ENCODE measurements at regions not wholly inside any gene's neighbourhood (a gene's known extent, or its start where the extent isn't known, plus 50 kb on each side); places are given as distances from the start of the nearest gene placed in this dataset.

GRCh38 chrX:94400488-94400887 lies 726.5 kb downstream of the FAM133A start:
- TF ChIP-seq, protein P1, sequence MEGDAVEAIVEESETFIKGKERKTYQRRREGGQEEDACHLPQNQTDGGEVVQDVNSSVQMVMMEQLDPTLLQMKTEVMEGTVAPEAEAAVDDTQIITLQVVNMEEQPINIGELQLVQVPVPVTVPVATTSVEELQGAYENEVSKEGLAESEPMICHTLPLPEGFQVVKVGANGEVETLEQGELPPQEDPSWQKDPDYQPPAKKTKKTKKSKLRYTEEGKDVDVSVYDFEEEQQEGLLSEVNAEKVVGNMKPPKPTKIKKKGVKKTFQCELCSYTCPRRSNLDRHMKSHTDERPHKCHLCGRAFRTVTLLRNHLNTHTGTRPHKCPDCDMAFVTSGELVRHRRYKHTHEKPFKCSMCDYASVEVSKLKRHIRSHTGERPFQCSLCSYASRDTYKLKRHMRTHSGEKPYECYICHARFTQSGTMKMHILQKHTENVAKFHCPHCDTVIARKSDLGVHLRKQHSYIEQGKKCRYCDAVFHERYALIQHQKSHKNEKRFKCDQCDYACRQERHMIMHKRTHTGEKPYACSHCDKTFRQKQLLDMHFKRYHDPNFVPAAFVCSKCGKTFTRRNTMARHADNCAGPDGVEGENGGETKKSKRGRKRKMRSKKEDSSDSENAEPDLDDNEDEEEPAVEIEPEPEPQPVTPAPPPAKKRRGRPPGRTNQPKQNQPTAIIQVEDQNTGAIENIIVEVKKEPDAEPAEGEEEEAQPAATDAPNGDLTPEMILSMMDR (IDR thresholded peaks at IDR 0.05; ENCODE audit: low read depth, low read length) = no peak
- no peak overlapping the region for H3K4me3 ChIP-seq (ENCODE audit: low read depth, low read length)

GRCh38 chrX:94401426-94401825 lies 727.4 kb downstream of the FAM133A start:
- no peak overlapping the region for H3K4me3 ChIP-seq (ENCODE audit: low read depth, low read length)
- TF ChIP-seq, protein P1 (IDR thresholded peaks at IDR 0.05; ENCODE audit: low read depth, low read length) = no peak

GRCh38 chrX:94414746-94415145 lies 740.7 kb downstream of the FAM133A start:
- TF ChIP-seq, protein P1 (IDR thresholded peaks at IDR 0.05; ENCODE audit: low read depth, low read length) = no peak
- no peak overlapping the region for H3K4me3 ChIP-seq (ENCODE audit: low read depth, low read length)

GRCh38 chrX:94418065-94418464 lies 744.1 kb downstream of the FAM133A start:
- H3K4me3 ChIP-seq (ENCODE audit: low read depth, low read length) = no peak overlapping the region
- TF ChIP-seq, protein P1 (IDR thresholded peaks at IDR 0.05; ENCODE audit: low read depth, low read length) = no peak

DNA sequence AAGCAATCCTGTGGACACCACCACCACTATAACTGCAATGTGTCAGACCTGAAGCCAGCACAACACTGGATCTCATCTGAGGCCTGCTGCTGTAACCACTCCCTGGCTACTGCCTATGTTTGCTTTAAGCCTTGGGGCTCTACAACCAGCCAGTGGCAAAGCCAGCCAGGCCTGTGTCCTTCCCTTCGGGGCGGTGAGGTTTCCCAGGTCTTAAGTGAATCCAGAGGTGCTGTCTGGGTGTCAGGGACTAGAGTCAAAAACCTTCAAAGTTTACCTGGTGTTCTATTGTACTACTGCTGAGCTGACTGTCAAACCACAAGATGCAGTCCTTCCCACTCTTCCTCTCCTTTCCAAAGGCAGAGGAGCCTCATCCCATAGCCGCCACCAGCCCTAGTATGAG lies 750.5 kb downstream of the FAM133A start:
- no peak overlapping the region for H3K4me3 ChIP-seq (ENCODE audit: low read depth, low read length)
- TF ChIP-seq, protein P1 (IDR thresholded peaks at IDR 0.05; ENCODE audit: low read depth, low read length) = no peak

DNA sequence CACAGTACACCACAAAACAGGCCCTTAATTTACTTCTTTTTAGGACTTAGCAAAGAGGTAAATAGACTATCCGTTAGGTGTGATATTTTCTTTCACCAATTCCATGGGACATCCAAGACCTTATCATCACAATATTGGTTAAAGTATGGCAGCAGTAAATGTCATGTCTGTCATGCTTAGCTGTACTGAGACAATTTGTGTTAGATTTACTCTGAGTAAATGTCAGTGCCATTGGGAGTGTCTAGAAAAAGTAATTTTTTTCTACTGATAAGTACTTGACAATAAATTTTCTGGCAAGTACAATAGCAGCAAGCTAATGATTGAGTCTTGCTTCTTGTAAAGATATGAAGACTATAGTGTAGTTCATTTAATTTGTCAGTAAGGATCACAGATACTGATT lies 756.1 kb downstream of the FAM133A start:
- TF ChIP-seq, protein P1 (IDR thresholded peaks at IDR 0.05; ENCODE audit: low read depth, low read length) = no peak
- H3K4me3 ChIP-seq (ENCODE audit: low read depth, low read length) = no peak overlapping the region

GRCh38 chrX:94435799-94436198 lies 761.8 kb downstream of the FAM133A start:
- TF ChIP-seq, protein P1 (IDR thresholded peaks at IDR 0.05; ENCODE audit: low read depth, low read length) = no peak
- no peak overlapping the region for H3K4me3 ChIP-seq (ENCODE audit: low read depth, low read length)
